Thymus (tissue), 11 donors: ENCODE measurements at regions not wholly inside any gene's neighbourhood (a gene's known extent, or its start where the extent isn't known, plus 50 kb on each side); places are given as distances from the start of the nearest gene placed in this dataset.

Experiments used
- DNase-seq, 9 donors: peaks; one replicate each; pipeline ENCODE4 v3.0.0-alpha.2; 2013; ENCODE audit warnings: low spot score in 9 of 9, low read depth in 6 of 9, missing footprints in 1 of 9
- H3K27ac ChIP-seq, 2 donors: one replicate each; pipeline ENCODE4 v1.5.1; 2013; ENCODE audit warnings: control low read depth in 1 of 2, low read depth in 1 of 2, low read length in 1 of 2, mild to moderate bottlenecking in 1 of 2, moderate library complexity in 1 of 2
- H3K27me3 ChIP-seq, 2 donors: one replicate each; pipeline ENCODE4 v1.5.1; 2013; ENCODE audit warnings: low read length in 1 of 2; ENCODE audit not compliant: control insufficient read depth in 2 of 2, insufficient read depth in 1 of 2
- H3K36me3 ChIP-seq, 2 donors: one replicate each; pipeline ENCODE4 v1.5.1; 2013; ENCODE audit warnings: low read length in 1 of 2, mild to moderate bottlenecking in 1 of 2, moderate library complexity in 1 of 2; ENCODE audit not compliant: control insufficient read depth in 2 of 2, insufficient read depth in 2 of 2
- H3K4me1 ChIP-seq, 2 donors: one replicate each; pipeline ENCODE4 v1.5.1; 2013; ENCODE audit warnings: low read length in 2 of 2; ENCODE audit not compliant: control insufficient read depth in 2 of 2, insufficient read depth in 2 of 2
- H3K4me3 ChIP-seq, 2 donors: one replicate each; pipeline ENCODE4 v1.5.1; 2013; ENCODE audit warnings: low read length in 2 of 2, control low read depth in 1 of 2, mild to moderate bottlenecking in 1 of 2
- H3K9me3 ChIP-seq, 2 donors: one replicate each; pipeline ENCODE4 v1.5.1; 2013; ENCODE audit warnings: low read length in 1 of 2, mild to moderate bottlenecking in 1 of 2; ENCODE audit not compliant: control insufficient read depth in 2 of 2, insufficient read depth in 1 of 2
- whole genome bisulfite sequencing: extraction: QIAGEN DNeasy Blood & Tissue Kit; methylation state at CpG from one replicate; pipeline ENCODE4 v1.1.7; 2013; 5-methylcytosine and 5-hydroxymethylcytosine counted together
- donor health status: healthy.

DNA sequence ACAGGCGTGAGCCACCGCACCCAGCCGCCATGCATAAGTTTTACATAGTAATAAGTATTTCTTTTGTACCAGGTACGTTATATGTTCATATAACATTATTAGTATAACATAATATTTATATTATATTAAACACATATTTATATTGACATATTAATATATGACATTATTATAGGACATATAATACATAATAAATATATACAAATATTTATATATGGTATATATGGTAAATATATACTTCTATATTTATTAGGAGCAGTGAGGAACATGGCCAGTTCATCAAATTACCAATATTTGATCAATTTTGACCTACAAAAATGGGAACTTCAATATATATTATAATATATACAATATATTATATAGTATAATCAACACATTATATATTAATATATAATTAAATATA lies 245.9 kb upstream of the FGGY start:
- H3K4me3 ChIP-seq = no peak overlapping the region
- no peak overlapping the region for H3K27ac ChIP-seq
- H3K9me3 ChIP-seq = no peaks in the 10 kb centered on the region
- no peak for DNase-seq
- H3K36me3 ChIP-seq = no peaks in the 10 kb centered on the region
- WGBS = 87% methylated on average over 4 of the region's 4 CpGs
- H3K27me3 ChIP-seq = no peaks in the 10 kb centered on the region
- H3K4me1 ChIP-seq = peaks cover 6 to 25% of the 10 kb centered on the region in 2 donors

DNA sequence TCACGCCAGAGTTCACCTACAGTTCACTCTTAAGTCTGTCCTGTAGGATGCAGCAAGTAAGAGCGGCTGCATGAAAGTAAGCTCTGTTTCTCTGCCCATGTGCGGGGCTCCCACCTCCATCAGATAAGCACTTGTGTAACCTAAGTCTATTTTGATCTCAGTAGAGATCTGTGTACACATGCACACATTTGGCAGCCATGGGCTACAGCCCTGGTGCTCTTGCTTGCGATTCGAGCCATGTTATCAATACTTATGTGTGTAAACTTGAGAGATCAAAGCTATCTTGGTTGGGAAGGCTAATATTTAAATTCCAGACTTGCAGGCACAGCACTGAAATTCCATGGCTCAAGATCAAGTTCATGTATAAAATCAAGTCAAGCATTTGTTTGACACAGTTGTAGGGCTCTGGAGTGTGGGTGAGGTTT lies 244.7 kb upstream of the FGGY start:
- peak in 1 of 9 donors; percentile 56 for DNase-seq

DNA sequence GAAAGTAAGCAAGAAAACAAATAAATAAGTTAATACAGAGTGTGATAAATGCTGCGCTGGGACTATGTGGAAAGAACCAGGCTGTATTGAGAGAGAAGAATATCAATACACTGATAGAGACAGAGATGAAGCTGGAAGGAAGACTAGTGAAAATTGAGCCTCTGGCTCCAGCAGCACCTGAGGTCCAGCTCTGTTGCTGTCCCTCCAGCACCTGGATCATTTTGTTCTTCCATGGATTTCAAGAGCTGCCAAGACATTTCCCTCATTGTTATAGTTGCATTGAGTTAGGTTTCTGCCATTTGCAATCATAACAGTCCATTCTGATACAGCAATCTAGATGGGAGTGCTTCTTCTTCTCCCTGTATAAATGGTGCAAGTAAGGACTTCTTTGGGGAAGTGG lies 242.7 kb upstream of the FGGY start:
- Histone ChIP-seq H3K27ac (no peak overlapping the region), H3K9me3 (no peaks in the 10 kb centered on the region), H3K4me1 (peaks cover 0 to 12% of the 10 kb centered on the region in 2 donors), H3K4me3 (no peak overlapping the region), H3K36me3 (no peaks in the 10 kb centered on the region), H3K27me3 (no peaks in the 10 kb centered on the region)
- no peak for DNase-seq
- 97% methylated on average over 1 of the region's 1 CpG for WGBS

More for the DNA sequence above, 244.7 kb upstream of the FGGY start:
- Histone ChIP-seq H3K36me3 (no peaks in the 10 kb centered on the region), H3K4me1 (peaks cover 0 to 17% of the 10 kb centered on the region in 2 donors), H3K27me3 (no peaks in the 10 kb centered on the region), H3K4me3 (no peak overlapping the region), H3K27ac (no peak overlapping the region), H3K9me3 (no peaks in the 10 kb centered on the region)
- WGBS = 89% methylated on average over 5 of the region's 5 CpGs

DNA sequence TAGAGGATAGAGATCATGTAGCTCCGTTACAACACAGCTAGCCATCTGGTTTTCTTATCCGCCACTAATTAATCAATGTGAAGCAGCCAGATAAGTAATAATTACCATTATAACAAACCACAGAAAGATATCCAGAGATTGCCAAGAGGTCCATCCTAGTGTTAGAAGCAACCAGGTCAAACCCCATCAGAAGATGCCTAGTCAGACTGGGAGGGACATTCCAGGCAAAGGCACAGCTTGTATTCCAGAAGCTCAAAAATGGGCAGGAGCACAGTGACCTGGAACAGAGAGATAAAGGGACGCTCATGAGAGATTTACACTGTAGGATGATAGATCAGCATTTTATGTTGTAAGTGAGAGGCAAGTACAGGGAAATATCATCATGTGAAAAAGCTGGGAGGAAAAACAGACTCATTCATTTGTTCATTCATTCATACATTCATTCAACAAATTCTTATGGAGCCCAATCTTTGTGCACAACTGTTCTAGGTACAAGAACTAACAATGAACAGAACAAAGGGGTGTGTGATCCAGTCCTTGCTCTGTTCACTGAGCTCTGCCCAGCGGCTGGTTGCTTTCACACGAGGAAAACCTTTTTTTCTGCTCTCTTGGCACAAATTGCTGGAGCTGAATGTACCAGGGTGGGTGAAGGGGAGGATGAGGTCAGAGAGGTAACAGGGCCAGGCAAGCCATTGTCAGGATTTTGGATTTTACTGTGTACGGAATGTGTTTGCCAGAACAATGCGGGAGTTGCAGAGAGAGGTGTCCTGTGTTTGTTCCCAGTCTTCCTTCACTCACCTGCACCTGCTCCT lies 240.8 kb upstream of the FGGY start:
- peaks cover 0 to 12% of the 10 kb centered on the region in 2 donors for H3K4me1 ChIP-seq
- H3K27me3 ChIP-seq = no peaks in the 10 kb centered on the region
- H3K27ac ChIP-seq = no peak overlapping the region
- peaks cover 0 to 3% of the 10 kb centered on the region in 2 donors for H3K9me3 ChIP-seq
- 95% methylated on average over 7 of the region's 7 CpGs for WGBS
- DNase-seq = no peak
- no peak overlapping the region for H3K4me3 ChIP-seq
- H3K36me3 ChIP-seq = no peaks in the 10 kb centered on the region

DNA sequence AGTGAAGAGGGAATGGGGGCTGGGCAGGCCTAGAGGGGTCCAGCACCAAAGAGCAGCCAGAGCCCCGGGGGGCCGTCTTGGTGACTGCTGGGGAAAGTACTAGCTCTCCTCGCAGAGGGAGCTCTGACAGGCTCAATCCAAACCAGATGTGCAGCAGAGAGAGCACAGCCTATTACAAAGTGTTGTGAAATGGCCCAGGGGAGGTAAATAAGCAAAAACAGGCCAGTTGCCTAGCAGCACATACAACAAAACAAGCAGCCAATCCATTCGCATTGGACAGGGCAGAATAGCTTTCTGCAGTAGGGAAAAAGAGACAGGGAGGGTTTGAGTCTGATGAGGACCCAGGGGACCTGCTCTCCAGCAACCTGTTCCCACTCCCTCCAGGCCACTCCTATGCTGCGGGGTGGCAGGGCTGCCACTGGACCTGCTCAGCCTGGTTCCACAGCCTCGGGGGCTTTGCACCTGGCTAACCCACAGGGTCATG lies 239.6 kb upstream of the FGGY start:
- Histone ChIP-seq H3K27ac (no peak overlapping the region), H3K36me3 (no peaks in the 10 kb centered on the region), H3K4me1 (peaks cover 0 to 8% of the 10 kb centered on the region in 2 donors), H3K27me3 (no peaks in the 10 kb centered on the region), H3K9me3 (peaks cover 0 to 3% of the 10 kb centered on the region in 2 donors), H3K4me3 (no peak overlapping the region)
- no peak for DNase-seq
- WGBS = 90% methylated on average over 6 of the region's 6 CpGs

DNA sequence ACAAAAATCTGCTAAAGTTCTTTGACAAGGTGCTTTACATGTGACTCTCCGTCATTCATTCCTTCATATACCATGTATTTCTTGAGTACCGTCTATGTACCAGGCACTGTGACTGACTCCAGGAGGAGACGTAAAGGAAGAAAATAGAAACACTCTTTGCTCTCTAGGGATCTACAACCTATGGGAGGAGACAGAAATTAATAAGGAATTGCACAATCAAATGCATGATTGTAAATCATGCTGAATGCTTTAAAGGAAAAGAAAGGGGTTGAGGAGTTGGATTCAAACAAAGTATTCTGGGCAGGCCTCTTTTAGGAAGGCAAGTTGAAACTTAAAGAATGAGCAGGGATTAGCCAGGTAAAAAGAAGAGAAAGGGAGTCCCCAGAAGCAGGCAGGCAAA lies 239.1 kb upstream of the FGGY start:
- Histone ChIP-seq H3K27ac (no peak overlapping the region), H3K4me1 (peaks cover 0 to 5% of the 10 kb centered on the region in 2 donors), H3K27me3 (no peaks in the 10 kb centered on the region), H3K36me3 (no peaks in the 10 kb centered on the region), H3K9me3 (peaks cover 0 to 3% of the 10 kb centered on the region in 2 donors), H3K4me3 (no peak overlapping the region)
- WGBS = 97% methylated on average over 3 of the region's 3 CpGs
- no peak for DNase-seq

DNA sequence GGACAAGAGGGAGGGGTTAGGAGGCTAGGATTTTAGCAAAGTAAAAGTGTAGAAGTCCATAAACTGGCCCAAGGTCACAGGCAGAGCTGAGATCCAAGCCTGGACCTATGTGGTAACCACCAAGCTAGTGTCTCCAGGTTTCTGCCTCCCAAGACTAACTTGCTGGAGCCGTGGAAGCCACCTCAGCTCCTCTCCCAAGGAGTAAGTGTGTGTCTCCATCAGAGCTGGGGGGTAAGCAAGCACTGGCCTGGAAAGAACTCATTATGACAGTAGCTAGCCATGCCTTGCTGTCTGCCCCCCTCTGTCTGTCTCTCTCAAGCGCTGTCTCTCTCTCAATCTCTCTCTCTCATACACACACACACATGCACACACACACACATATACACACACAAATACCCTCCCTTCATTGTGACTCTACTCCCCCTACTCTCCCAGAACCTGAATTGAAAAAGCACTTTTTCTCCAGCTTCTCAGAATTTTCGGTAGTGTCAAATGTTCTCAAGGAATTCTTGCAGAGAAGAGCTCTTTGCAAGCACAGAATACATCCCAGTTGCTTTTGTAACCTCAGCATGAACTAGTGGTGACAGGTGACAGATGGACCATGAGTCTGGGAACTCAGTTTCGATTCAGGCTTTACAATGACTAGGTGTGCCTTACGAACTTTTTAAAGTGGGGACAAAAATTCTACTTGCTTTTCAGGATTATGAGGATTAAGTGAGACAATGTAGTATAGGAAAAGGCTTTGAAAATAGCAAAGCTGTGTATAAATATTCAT lies 238.0 kb upstream of the FGGY start:
- H3K27me3 ChIP-seq = no peaks in the 10 kb centered on the region
- H3K4me3 ChIP-seq = no peak overlapping the region
- no peak for DNase-seq
- peaks cover 0 to 3% of the 10 kb centered on the region in 2 donors for H3K9me3 ChIP-seq
- 87% methylated on average over 5 of the region's 5 CpGs for WGBS
- H3K27ac ChIP-seq = no peak overlapping the region
- no peaks in the 10 kb centered on the region for H3K36me3 ChIP-seq
- peaks cover 0 to 10% of the 10 kb centered on the region in 2 donors for H3K4me1 ChIP-seq

DNA sequence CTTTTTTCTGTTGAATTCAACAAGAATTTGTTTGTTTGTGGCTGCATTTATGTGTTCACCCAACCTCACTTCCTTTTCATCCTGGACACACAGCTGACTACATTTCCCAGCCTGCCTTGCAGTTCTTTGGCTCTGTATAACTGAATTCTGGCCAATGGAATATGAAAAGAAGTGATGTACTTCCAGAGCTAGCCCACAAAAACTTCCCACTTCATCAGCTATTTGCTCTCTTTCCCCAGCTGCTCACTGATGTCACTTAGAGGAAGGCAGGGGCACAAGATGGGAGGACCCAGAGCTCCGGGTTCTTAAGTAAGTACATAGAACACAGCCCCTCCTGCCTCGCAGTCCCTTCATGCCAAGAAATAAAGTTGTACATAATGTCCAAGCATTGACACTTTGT lies 235.0 kb upstream of the FGGY start:
- no peaks in the 10 kb centered on the region for H3K36me3 ChIP-seq
- H3K27me3 ChIP-seq = no peaks in the 10 kb centered on the region
- DNase-seq = peak in 1 of 9 donors; percentile 56
- peaks cover 0 to 10% of the 10 kb centered on the region in 2 donors for H3K4me1 ChIP-seq
- H3K9me3 ChIP-seq = peaks cover 0 to 3% of the 10 kb centered on the region in 2 donors
- WGBS = 94% methylated on average over 2 of the region's 2 CpGs
- no peak overlapping the region for H3K27ac ChIP-seq
- no peak overlapping the region for H3K4me3 ChIP-seq

DNA sequence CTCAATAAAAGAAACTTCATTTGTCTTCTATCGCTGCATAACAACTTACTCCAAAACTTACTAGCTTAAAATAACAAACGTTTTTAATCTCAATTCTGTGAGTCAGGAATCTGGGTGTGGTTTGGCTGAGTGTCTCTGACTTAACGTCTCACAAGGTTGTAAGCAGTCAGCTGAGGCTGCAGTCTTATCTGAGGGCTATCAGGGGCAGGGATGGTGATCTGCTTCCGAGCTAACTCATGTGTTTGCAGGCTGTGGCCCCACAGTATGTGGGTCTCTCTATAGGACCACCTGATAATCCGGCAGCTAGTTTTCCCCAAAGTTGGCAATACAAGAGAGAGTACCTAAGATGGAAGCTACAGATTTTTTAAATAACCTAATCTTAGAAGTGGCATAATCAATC lies 234.2 kb upstream of the FGGY start:
- Histone ChIP-seq H3K36me3 (no peaks in the 10 kb centered on the region), H3K4me1 (peaks cover 0 to 5% of the 10 kb centered on the region in 2 donors), H3K9me3 (peaks cover 0 to 3% of the 10 kb centered on the region in 2 donors), H3K27ac (no peak overlapping the region), H3K27me3 (no peaks in the 10 kb centered on the region), H3K4me3 (no peak overlapping the region)
- WGBS = 88% methylated on average over 5 of the region's 5 CpGs
- no peak for DNase-seq
